ENCODE measurements at regions not wholly inside any gene's neighbourhood (a gene's known extent, or its start where the extent isn't known, plus 50 kb on each side); places are given as distances from the start of the nearest gene placed in this dataset.
A peak's percentile ranks its signal among the peaks of the same experiment; 100 is the strongest.

DNA sequence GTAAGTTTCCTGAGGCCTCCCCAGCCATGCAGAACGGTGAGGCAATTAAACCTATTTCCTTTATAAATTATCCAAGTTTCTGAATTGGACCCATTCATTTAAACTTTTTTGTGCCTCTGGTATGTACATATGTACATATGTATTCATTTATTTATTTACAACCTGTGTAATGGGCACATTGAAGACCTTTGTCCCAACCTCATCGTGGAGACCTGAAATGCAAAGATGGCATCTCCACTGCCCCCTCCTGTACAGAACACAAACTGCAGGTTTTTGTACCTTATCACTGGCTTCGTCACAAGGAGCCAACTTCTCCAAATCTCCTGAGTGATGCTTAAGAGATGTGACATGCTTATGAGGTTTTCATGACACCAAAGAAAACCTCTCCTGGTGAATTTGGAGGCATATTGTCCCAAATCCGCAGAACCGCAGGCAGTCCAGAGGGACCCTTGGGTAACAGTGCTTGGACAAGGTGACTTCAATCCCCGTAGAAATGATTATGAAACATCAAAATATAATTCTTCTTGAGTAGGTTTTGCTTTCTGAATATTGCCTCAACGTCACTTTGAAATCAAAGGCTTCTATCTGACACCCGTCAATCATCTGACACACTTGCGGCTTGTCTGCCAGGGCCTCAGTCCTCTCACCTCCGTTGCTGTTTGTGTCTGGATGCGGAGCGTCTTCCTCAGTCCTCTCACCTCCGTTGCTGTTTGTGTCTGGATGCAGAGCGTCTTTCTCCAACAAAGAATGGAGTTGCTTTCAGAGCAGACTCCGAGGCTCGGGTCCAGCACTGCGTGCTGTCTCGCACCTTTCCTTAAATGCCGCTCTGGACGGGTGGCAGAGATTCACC is 135.0 kb upstream of the IRX4 start:
- no peak overlapping the region for H3K9ac ChIP-seq (ENCODE audit: low read depth, low read length, poor library complexity, severe bottlenecking)

DNA sequence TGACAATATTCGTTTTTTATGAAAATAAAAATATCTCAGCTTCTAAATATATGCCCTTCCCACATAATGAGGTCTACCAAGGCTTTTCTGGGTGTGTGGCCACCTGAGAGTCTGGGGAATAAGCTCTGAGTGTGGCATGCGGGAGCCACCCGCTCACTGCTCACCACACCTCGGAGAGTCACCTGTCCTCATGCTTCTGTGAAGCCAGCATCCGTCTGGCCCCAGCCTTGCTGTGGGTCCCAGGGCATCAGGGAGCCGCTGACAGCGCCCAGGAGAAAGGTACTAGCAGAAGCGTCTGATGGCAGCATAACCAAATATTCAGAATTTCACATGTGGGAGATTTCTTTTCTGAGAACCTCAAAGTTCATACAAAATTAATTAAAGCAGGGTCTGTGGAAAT is 133.2 kb upstream of the IRX4 start:
- H3F3A ChIP-seq (ENCODE audit: low read depth), result no peaks in the 10 kb centered on the region

More for the DNA sequence above, 135.0 kb upstream of the IRX4 start:
- no peaks in the 10 kb centered on the region for H3K79me2 ChIP-seq (ENCODE audit: insufficient read depth, low read length)
- H3K9me2 ChIP-seq (replicated peaks; ENCODE audit: low read depth, low read length), result no peaks in the 10 kb centered on the region
- H3K4me2 ChIP-seq (ENCODE audit: low read depth, low read length, poor library complexity, severe bottlenecking), result no peak overlapping the region
- no peak overlapping the region for H3K4me3 ChIP-seq (ENCODE audit: low read length, poor library complexity, severe bottlenecking)
- no peaks in the 10 kb centered on the region for H3F3A ChIP-seq (ENCODE audit: low read depth)
- TF ChIP-seq, protein P1, sequence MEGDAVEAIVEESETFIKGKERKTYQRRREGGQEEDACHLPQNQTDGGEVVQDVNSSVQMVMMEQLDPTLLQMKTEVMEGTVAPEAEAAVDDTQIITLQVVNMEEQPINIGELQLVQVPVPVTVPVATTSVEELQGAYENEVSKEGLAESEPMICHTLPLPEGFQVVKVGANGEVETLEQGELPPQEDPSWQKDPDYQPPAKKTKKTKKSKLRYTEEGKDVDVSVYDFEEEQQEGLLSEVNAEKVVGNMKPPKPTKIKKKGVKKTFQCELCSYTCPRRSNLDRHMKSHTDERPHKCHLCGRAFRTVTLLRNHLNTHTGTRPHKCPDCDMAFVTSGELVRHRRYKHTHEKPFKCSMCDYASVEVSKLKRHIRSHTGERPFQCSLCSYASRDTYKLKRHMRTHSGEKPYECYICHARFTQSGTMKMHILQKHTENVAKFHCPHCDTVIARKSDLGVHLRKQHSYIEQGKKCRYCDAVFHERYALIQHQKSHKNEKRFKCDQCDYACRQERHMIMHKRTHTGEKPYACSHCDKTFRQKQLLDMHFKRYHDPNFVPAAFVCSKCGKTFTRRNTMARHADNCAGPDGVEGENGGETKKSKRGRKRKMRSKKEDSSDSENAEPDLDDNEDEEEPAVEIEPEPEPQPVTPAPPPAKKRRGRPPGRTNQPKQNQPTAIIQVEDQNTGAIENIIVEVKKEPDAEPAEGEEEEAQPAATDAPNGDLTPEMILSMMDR (conservative IDR thresholded peaks at IDR 0.05; ENCODE audit: low read length), result peak; percentile 72
- TF ChIP-seq EZH2phosphoT487 (IDR thresholded peaks at IDR 0.05; ENCODE audit: borderline replicate concordance), result no peak
- no peak overlapping the region for H2AFZ ChIP-seq (ENCODE audit: low read length)
- no peaks in the 10 kb centered on the region for H3K27me3 ChIP-seq (ENCODE audit: insufficient read depth, low read length, poor library complexity, severe bottlenecking)
- no peaks in the 10 kb centered on the region for H3K9me3 ChIP-seq (ENCODE audit: insufficient read depth, low read depth, low read length)
- H3K36me3 ChIP-seq (ENCODE audit: insufficient read depth, low read length), result no peaks in the 10 kb centered on the region
- H4K20me1 ChIP-seq (ENCODE audit: insufficient read depth, low read length, poor library complexity, severe bottlenecking), result no peaks in the 10 kb centered on the region
- H3K4me1 ChIP-seq (ENCODE audit: insufficient read depth, low read length, poor library complexity, severe bottlenecking), result no peaks in the 10 kb centered on the region

DNA sequence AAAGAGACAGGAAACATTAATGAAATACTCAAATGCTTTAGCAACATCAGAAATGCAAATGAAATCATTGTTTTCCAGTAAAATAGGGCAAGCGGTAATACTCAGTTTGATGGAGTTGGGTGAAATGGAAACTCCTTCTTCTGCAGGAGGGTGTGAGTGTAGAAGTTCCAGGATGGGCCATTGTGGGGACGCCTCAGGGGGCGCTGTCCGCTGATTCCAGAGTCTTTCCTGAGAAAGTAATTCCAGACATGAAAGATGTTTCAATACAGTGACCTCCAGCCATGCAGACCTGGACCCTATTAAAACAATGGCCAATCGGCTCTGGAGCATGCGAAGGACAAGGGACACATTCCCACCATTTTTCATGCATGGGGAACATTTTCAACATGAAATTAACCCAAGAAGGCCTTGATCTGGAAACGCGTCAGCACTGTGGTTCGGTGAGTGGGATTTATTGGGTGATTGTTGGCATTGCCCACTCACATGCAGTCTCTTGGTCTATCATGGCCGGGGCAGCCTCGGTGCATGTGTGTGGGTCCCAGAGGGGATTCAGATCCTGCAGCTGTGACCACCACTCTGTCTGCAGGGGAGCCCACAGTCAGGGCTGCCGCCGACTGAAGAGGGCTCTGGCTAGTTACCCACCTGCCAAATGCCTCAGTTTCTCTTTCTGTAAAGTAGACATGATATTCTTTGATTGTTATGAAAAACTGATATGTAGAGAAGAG is 132.6 kb upstream of the IRX4 start:
- Histone ChIP-seq H3K4me3 (ENCODE audit: low read length, poor library complexity, severe bottlenecking) (no peak overlapping the region), H3K4me2 (ENCODE audit: low read depth, low read length, poor library complexity, severe bottlenecking) (no peak overlapping the region), H3K9me3 (ENCODE audit: insufficient read depth, low read depth, low read length) (no peaks in the 10 kb centered on the region), H2AFZ (ENCODE audit: low read length) (no peak overlapping the region), H3K9ac (ENCODE audit: low read depth, low read length, poor library complexity, severe bottlenecking) (no peak overlapping the region), H3F3A (ENCODE audit: low read depth) (no peaks in the 10 kb centered on the region), H3K4me1 (ENCODE audit: insufficient read depth, low read length, poor library complexity, severe bottlenecking) (no peaks in the 10 kb centered on the region), H3K79me2 (ENCODE audit: insufficient read depth, low read length) (no peaks in the 10 kb centered on the region), H4K20me1 (ENCODE audit: insufficient read depth, low read length, poor library complexity, severe bottlenecking) (no peaks in the 10 kb centered on the region), H3K27me3 (ENCODE audit: insufficient read depth, low read length, poor library complexity, severe bottlenecking) (no peaks in the 10 kb centered on the region), H3K36me3 (ENCODE audit: insufficient read depth, low read length) (no peaks in the 10 kb centered on the region), H3K9me2 (replicated peaks; ENCODE audit: low read depth, low read length) (no peaks in the 10 kb centered on the region)
- TF ChIP-seq EZH2phosphoT487 (IDR thresholded peaks at IDR 0.05; ENCODE audit: borderline replicate concordance), result no peak
- TF ChIP-seq, protein P1 (conservative IDR thresholded peaks at IDR 0.05; ENCODE audit: low read length), result no peak

More for the DNA sequence above, 133.2 kb upstream of the IRX4 start:
- Histone ChIP-seq H2AFZ (ENCODE audit: low read length) (no peak overlapping the region), H3K9me2 (replicated peaks; ENCODE audit: low read depth, low read length) (no peaks in the 10 kb centered on the region), H3K9me3 (ENCODE audit: insufficient read depth, low read depth, low read length) (no peaks in the 10 kb centered on the region), H3K4me1 (ENCODE audit: insufficient read depth, low read length, poor library complexity, severe bottlenecking) (no peaks in the 10 kb centered on the region), H3K36me3 (ENCODE audit: insufficient read depth, low read length) (no peaks in the 10 kb centered on the region), H4K20me1 (ENCODE audit: insufficient read depth, low read length, poor library complexity, severe bottlenecking) (no peaks in the 10 kb centered on the region), H3K27me3 (ENCODE audit: insufficient read depth, low read length, poor library complexity, severe bottlenecking) (no peaks in the 10 kb centered on the region), H3K4me3 (ENCODE audit: low read length, poor library complexity, severe bottlenecking) (no peak overlapping the region), H3K79me2 (ENCODE audit: insufficient read depth, low read length) (no peaks in the 10 kb centered on the region), H3K9ac (ENCODE audit: low read depth, low read length, poor library complexity, severe bottlenecking) (no peak overlapping the region), H3K4me2 (ENCODE audit: low read depth, low read length, poor library complexity, severe bottlenecking) (no peak overlapping the region)
- no peak for TF ChIP-seq EZH2phosphoT487 (IDR thresholded peaks at IDR 0.05; ENCODE audit: borderline replicate concordance)
- TF ChIP-seq, protein P1 (conservative IDR thresholded peaks at IDR 0.05; ENCODE audit: low read length), result no peak

Measured in Loucy (cell line).